ENCODE measurements at regions not wholly inside any gene's neighbourhood (a gene's known extent, or its start where the extent isn't known, plus 50 kb on each side); places are given as distances from the start of the nearest gene placed in this dataset.

GRCh38 chr5:123966781-123967180, 454.8 kb downstream of the CSNK1G3 start:
- H3K4me3 ChIP-seq (ENCODE audit: low read depth, low read length): no peak overlapping the region
- TF ChIP-seq CTCF (IDR thresholded peaks at IDR 0.05; ENCODE audit: low read depth, low read length): no peak

GRCh38 chr5:123965626-123966025, 453.6 kb downstream of the CSNK1G3 start:
- H3K4me3 ChIP-seq (ENCODE audit: low read depth, low read length): no peak overlapping the region
- TF ChIP-seq CTCF (IDR thresholded peaks at IDR 0.05; ENCODE audit: low read depth, low read length): no peak

GRCh38 chr5:123964884-123965283, 452.9 kb downstream of the CSNK1G3 start:
- no peak overlapping the region for H3K4me3 ChIP-seq (ENCODE audit: low read depth, low read length)
- TF ChIP-seq CTCF (IDR thresholded peaks at IDR 0.05; ENCODE audit: low read depth, low read length): no peak

- H3K4me3 ChIP-seq (ENCODE audit: low read depth, low read length): no peak overlapping the region
- no peak for TF ChIP-seq CTCF (IDR thresholded peaks at IDR 0.05; ENCODE audit: low read depth, low read length)
Measured at GRCh38 chr5:123960526-123960925, 448.5 kb downstream of the CSNK1G3 start.

- TF ChIP-seq CTCF (IDR thresholded peaks at IDR 0.05; ENCODE audit: low read depth, low read length): no peak
- H3K4me3 ChIP-seq (ENCODE audit: low read depth, low read length): no peak overlapping the region
Measured at GRCh38 chr5:123951582-123951977, 439.6 kb downstream of the CSNK1G3 start.

GRCh38 chr5:123950701-123951581, 439.0 kb downstream of the CSNK1G3 start:
- TF ChIP-seq CTCF (IDR thresholded peaks at IDR 0.05; ENCODE audit: low read depth, low read length): no peak
- no peak overlapping the region for H3K4me3 ChIP-seq (ENCODE audit: low read depth, low read length)

GRCh38 chr5:123949807-123950340, 437.9 kb downstream of the CSNK1G3 start:
- no peak for TF ChIP-seq CTCF (IDR thresholded peaks at IDR 0.05; ENCODE audit: low read depth, low read length)
- H3K4me3 ChIP-seq (ENCODE audit: low read depth, low read length): no peak overlapping the region

Measured in WI38 (cell line).